Raji (cell line): ENCODE measurements at regions not wholly inside any gene's neighbourhood (a gene's known extent, or its start where the extent isn't known, plus 50 kb on each side); places are given as distances from the start of the nearest gene placed in this dataset.

ENCODE experiments used
- POLR2A ChIP-seq: IDR thresholded peaks from 2 replicates; pipeline ENCODE4 v1.6.1; 2011; ENCODE audit warnings: low read depth, low read length, control low read depth; ENCODE audit not compliant: insufficient read depth

DNA sequence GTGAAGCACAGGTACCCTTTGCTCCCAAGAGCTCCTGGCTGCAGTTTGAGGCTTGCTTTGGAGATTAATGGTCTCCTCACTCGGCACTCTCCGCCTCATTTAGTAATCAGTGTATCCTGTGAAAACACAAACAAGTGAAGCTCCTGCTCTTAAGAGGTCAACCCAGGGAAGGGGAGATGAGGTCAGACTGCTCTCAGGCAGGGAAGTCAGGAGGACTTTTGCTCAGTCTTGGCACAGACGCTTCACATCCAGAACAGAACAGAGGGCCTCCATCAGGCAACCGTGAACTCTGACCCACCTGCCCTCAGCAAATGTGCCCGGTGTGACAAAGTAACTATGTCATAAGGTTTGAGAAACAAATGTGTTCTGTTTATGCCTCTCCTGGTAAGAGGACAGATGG is 428.8 kb upstream of the JARID2 start:
- TF ChIP-seq POLR2A, result no peak

DNA sequence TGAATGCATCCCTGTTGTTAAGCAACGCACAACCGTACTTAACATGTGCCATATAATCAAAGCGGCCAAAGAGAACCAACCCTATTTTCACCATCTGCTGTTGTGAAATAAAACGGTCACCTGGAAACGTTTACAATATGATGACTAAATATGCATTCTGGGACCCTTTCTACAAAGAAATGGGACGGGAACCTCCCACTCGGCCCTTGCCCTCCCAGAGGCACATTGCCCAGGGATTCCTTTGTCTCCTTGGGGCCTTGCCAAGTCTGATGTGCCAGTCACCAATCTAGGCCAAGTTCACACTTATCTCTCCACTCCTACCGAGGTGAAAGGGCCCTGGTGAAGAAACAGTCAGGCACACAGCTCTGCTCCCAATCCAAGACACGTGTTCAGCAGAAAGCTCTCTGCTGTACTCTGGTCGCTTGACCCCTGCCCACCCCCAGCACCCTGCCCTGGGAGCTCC is 427.4 kb upstream of the JARID2 start:
- no peak for TF ChIP-seq POLR2A

DNA sequence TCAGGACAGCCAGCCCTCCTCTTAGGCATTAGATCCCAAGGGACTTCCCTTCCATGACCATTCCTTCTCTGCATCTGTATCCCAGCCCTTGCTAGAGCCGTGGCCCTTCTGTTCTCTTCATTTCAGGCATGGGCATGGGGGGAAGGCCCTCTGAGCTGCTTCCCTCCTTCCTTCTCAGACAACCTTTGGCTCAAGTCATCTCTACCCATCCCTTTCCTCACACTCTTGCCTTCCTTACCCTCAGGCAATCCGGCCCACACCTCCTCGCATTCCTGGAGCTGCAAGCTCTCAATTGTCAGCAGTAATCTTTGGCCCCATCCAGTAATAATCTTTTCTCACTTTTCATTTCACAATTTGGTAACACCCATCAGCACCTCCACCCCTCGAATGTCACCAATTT is 426.9 kb upstream of the JARID2 start:
- no peak for TF ChIP-seq POLR2A

DNA sequence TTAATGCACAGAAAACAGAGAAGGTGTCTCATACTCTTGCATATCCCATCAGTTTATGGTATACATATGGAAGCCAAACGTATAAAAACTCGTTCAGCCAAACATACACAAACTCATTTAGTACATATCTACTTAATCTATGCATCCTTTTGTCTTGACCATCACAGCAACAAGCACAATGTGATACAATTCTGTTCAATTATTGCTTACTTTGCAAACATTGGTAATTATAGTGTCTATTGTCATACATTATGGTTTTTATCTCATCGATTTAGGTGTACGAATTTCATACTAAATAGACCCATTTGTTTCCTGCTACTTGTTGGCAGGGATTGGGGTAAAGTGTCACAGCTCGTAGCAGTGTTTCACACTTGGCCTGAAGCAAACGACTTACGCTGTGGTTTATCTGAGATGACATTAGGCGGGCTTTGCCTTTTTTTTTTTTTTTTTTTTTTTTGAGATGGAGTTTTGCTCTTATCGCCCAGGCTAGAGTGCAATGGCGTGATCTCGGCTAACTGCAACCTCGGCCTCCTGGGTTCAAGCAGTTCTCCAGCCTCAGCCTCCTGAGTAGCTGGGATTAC is 425.9 kb upstream of the JARID2 start:
- TF ChIP-seq POLR2A, result no peak

DNA sequence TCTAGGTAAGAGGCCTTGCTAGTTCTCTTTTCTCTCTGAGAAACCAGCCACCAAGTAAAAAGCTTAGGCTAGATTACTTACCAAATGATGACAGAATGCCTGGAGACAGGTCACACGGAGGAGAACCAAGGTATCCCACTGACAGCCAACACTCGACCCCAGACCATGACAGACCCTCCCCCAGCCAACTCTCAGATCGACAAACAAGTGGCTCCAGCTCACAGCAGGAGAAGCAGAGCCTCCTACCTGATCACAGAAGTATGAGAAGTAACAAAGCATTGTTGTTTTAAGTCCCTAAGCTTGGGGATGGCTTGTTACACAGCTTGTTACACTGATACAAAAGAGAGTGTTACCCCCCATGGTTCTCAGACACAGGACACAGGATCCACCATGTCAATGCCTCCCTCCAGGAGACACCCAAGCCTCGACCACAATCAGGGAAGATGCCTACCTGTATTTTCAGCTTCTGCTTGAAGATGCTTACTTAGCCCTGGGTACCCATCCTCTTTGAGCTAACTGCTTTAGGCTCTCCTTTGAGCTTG is 423.8 kb upstream of the JARID2 start:
- TF ChIP-seq POLR2A, result no peak

DNA sequence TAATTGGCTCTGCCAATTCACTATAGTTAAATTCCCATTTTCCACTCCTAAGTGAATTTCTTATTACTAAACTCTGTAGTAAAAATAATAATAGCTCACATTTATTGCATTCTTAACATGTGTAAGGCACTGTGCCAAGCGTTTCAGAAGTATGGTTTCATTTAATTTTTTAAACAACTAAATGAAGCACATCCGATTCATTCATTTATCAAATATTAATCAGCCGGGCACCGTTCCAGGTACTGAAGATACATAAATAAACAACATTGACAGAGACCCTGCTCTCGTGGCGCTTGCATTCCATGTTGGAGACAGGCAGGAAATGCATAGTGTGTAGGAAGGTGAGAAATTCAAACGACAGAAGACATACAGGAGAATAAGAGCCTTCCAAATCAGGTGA is 423.2 kb upstream of the JARID2 start:
- TF ChIP-seq POLR2A, result no peak

DNA sequence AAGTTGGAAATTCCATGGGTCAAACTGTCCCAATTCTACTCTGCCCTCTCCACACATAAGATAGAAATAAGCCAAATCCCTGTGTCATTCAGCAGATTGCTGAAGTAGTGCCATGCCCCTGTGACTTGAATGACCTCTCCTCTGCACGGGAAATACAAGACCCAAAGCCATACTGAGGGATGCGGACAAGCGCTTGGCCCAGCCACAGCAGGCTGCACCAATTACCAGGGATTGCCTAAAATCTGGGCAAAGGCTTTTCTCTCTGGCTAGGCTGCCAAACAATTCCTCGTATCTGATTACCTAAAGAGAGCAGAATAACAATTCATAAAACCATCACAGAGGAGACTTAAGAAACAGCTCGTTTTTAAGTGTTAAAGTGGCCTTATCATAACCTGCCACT is 421.8 kb upstream of the JARID2 start:
- no peak for TF ChIP-seq POLR2A

DNA sequence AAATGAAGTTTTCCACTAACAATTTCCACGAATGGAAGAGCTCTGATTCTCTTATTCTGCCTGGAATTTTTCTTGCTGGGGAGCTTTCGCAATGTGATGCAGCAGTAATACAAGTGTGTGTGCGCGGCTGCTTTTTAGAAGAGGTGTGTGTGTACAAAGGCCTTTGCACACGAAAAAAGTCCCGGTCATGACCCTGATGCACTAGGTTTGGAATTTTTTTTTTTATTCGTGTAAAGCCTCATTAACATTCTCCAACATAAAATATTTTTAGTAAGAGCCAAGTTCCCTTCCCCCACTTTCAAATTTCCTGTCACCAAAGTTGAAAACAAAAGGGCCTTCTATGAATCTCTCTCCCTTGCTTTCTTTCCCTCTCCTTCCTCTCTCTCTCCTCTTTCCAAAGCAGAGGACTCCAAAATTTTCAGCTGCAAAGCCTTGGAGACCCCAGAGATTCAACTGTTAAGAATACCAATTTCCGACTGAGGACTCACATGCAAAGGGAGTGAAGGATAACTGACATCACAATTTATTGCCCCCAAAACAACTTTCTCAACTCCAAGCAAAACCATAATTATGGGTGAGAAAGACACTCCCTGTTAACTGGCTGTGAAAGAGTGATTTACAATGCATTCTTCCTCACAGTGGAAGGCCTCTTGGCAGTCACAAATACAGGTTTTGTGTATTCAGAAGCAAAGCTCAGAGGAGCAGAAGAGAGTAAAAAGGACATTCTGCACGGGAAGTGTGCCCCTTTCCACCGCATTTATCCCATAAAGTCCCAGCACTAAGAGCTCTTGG is 421.2 kb upstream of the JARID2 start:
- no peak for TF ChIP-seq POLR2A

DNA sequence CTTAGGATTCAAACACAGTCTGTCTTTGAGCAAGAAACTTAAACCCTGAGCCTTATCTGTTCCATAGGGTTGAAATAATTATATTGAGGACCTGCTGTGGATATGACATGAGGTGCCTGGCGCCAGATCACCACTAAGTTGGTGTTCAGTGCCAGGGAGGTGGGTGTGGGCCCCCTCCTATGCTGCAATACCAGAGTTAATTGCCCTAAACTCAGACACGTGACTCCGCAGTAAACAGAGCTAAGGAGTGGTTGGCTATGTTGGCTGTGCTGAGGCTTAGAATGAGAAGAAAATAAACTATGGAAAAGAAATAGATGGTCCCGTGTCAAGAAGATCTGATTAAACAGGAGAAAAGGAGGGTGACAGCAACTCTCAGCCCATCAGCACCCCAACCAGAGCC is 419.4 kb upstream of the JARID2 start:
- no peak for TF ChIP-seq POLR2A

DNA sequence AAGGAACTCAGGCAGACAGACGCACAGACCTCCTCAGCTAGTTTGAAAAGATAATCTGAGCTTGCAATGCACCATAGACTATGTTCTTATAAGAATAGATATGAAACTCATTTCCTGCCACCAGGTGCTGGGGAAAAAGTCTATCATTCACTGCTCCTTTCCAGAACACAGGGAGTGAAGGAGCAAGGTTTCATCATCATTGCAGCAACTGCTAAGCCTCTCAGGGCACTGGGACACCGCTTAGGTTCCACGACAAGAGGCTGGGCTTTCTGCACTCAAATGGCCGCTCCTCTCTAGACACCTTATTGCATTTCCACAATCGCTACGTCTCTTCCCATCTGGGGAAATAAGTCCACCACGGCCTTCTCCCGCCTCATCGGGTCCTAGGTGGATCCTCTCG is 418.5 kb upstream of the JARID2 start:
- TF ChIP-seq POLR2A, result no peak

DNA sequence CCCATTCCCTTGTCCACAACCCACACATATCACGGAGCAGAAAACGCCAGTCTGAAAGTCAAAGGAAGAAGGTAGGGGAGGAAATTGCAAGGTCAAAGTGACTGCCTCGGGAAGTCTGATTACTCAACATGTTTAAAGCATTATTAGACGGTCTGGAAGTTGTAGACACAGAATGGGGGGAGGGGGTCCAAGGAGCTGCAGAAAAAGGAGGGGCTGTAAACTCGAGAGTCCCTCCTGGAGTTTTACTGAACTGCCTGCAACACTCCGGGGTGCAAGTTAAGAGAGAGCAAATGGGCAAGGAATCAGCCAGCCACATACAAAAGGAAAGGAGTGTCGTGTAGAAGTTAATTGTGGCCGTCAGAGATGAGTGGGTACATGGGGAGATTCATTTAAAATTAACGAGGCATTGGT is 417.7 kb upstream of the JARID2 start:
- no peak for TF ChIP-seq POLR2A

DNA sequence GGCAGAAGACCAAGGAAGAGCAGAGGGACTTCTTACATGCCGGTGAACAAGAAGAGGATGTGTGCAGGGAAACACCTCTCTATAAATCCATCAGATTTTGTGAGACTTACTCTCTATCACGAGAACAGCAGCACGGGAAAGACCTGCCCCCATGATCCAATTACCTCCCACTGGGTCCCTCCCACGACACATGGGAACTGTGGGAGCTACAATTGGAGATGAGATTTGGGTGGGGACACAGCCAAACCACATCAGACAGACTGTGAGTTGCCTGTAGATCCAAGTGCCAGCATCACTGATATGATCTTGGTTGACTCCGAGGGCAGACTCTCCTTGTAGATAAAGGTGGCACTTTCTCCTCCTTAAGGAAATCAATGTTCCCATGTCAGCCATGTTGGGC is 414.8 kb upstream of the JARID2 start:
- TF ChIP-seq POLR2A, result no peak

DNA sequence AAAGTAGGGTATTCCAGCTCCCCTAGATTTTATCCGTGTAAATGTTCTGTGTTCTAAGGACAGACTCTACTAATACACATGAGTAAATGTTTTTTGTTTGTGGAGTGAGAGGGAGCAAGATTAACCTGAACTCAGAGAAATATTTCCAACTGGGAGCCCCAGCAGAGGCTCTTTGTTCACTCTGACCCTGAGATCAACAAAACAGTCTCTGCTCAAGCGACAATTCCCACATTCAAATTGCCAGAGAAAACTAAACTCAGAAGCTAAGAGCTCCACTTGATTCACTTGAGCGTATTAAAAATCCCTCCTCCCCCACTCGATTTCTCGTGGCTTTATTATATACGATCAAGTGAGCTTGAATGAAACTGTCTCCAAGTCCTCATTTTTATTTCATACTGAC is 413.9 kb upstream of the JARID2 start:
- TF ChIP-seq POLR2A, result no peak

DNA sequence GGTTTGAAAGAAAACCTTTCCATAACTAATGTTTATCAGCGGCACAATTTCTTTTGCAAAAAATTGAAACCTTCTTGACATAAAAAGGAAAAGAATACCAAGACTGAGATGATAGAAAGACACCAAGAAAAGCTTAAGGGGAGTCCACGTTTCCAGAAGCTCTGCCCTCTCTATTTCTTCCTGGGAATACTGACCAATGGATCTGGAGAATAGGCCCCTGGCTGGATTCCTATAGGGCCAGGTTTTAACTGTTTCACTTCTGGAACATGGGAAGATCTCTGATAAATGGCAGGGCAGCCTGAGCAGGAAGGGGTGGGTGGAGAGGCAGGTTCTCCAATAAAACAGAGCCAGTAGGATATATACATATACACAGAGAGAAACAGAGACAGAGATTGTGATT is 413.4 kb upstream of the JARID2 start:
- no peak for TF ChIP-seq POLR2A

DNA sequence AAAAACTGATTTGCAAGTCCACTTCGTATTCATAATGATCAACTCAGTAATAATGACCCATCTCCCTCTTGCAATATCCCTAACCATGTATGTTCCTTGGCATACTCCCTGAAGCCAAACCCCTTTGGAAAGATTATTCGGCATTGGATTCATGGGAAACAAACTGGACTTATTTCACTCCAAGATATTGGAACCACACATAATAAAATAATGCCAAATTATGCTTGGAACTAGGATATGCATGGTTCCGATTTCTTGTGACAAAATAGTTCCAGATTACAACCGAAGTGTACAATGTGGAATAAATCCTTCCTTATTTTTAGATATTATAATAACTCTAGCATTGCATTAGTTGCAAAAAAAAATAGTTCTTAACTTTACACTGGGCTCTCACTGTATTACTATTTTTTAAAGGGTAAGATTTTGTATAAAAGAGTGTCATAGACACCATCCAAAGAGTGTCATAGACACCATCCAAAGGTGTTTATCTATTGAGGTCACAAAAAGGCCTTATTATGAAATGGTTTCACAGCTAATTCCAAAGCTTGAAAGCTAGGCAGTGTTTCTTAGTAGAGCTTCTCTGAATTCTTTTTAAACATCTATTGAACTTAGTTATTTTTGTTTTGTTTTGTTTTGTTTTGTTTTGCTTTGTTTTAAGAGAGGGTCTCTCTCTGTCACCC is 410.9 kb upstream of the JARID2 start:
- no peak for TF ChIP-seq POLR2A

DNA sequence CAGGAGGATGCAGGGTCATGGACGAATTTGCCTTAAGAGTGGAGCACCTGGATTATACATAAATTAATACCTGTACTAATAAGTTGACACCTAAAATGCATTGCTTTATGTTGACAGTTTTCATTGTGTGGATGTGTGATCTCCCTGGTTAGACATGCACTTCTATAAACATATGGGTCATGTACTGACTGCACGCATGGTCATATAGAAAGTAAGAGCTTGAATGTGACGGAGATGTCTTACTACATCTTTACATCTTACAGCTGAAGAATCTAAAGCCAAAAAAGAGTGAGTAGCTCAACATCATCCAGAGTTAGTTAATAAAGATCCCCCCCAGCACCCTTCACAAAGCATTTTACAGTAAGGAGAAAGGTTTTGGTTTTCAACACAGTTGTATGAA is 408.4 kb upstream of the JARID2 start:
- TF ChIP-seq POLR2A, result no peak
